HAP-1 (cell line): ENCODE measurements at regions not wholly inside any gene's neighbourhood (a gene's known extent, or its start where the extent isn't known, plus 50 kb on each side); places are given as distances from the start of the nearest gene placed in this dataset.

Source experiments
- DNase-seq, 2 experiments: peaks; one replicate each; pipeline ENCODE4 v3.0.0-alpha.2; 2016 to 2020; ENCODE audit warnings: low spot score in 2 of 2
- H3K27me3 ChIP-seq: fragments of 250-450 bp; sonication (Bioruptor Pico); 2 replicates; pipeline ENCODE4 v1.5.1; 2020; ENCODE audit warnings: low read depth, mild to moderate bottlenecking, moderate library complexity
- H3K36me3 ChIP-seq: fragments of 250-450 bp; sonication (Bioruptor Pico); replicated peaks from 2 replicates; pipeline ENCODE4 v1.5.1; 2020; ENCODE audit warnings: mild to moderate bottlenecking
- H3K4me1 ChIP-seq: fragments of 250-450 bp; sonication (Bioruptor Pico); 2 replicates; pipeline ENCODE4 v1.5.1; 2020; ENCODE audit warnings: mild to moderate bottlenecking
- H3K4me3 ChIP-seq: fragments of 250-450 bp; sonication (Bioruptor Pico); 2 replicates; pipeline ENCODE4 v1.5.1; 2020; ENCODE audit warnings: mild to moderate bottlenecking, moderate library complexity
- H3K9me3 ChIP-seq: fragments of 250-450 bp; sonication (Bioruptor Pico); 2 replicates; pipeline ENCODE4 v1.5.1; 2020; ENCODE audit warnings: mild to moderate bottlenecking, moderate library complexity
- in situ Hi-C: fragments of 300-500 bp; cut with MboI; formaldehyde crosslinking; loops from 3 replicates; pipeline ENCODE4 v1.14.3; 2020; ENCODE audit warnings: low sequenced_read_pairs, inconsistent platforms, mixed read lengths

GRCh38 chr6:21949211-21949801, 347.5 kb downstream of the PRL start:
- Histone ChIP-seq H3K27me3 (no peaks in the 10 kb centered on the region), H3K9me3 (no peaks in the 10 kb centered on the region), H3K4me1 (peaks cover 3% of the 10 kb centered on the region), H3K36me3 (no peaks in the 10 kb centered on the region), H3K4me3 (no peak overlapping the region)
- DNase-seq, result no peak
- in situ Hi-C loops, result no loop called here

DNA sequence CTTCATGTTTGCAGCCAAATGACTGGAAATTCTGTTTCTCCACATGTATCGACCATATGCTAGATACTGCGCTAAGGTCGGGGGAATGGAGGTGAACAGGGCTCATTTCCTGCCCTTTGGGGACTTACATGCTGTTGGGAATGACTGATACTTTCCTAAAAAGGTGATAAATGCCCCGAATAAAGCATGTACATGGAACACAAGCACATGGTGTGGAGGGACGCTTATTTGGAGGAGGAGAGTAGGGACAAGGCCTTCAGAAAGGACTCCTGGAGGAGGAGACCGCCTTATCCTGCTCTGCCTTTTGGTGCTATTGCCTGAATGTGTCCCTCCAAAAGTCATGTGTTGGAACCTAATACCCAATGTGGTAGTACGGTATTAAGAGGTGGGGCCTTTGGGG, 344.5 kb downstream of the PRL start:
- in situ Hi-C loops, result no loop called here
- H3K4me1 ChIP-seq, result peaks cover 3% of the 10 kb centered on the region

DNA sequence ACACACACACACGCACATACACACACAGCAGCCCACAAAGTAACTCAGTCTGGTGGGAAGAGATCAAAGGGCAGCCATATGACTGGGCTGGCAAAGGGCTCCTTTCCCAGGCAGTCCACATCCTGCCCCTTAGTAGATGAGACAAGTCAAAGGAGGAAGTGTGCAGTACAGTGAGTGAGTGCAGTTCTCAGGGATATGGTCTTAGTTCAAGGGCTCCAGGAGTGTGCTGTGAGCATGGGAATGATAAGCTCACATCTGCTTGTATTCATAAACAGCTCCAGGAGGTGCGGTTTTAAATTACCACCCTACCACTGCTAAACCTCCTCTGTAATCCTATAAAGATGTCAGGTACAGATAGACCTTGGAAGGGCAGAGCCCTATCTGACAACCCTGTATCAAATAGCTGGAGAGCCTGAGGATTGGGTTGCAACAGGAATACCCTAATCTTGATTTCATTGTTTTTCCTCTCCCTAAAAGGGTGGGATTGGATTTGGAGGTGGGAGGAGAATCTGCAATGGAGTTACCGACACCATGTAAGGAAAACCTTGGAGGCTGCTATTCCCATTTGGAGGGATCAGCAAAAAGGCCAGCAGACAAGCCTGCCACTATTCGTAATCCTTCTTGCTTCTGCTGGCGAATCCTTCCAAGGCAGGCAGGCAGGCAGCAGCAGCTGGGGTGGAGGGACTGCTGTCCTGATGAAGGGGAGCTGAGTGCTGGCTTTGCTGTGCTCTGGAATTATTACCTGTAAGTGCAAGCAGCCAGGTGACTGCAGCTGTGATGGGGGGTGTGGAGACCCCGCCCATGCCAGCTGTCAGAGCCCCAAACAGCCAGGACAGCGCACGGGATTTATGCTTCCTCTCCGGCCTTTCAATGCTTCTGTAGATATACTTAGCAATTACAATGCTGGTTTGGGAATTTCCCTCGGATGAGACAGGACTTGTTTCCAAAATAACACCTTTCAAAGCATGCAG, 342.7 kb downstream of the PRL start:
- no peaks in the 10 kb centered on the region for H3K9me3 ChIP-seq
- H3K4me1 ChIP-seq, result peaks cover 3% of the 10 kb centered on the region; the same call in 1 of the 2 replicates
- H3K4me3 ChIP-seq, result no peak overlapping the region
- H3K36me3 ChIP-seq, result no peaks in the 10 kb centered on the region
- no peaks in the 10 kb centered on the region for H3K27me3 ChIP-seq
- in situ Hi-C loops, result no loop called here
- DNase-seq, result no peak

More for the DNA sequence above, 344.5 kb downstream of the PRL start:
- Histone ChIP-seq H3K27me3 (no peaks in the 10 kb centered on the region), H3K4me3 (no peak overlapping the region), H3K9me3 (no peaks in the 10 kb centered on the region), H3K36me3 (no peaks in the 10 kb centered on the region)
- DNase-seq, result no peak

GRCh38 chr6:21955053-21955595, 341.7 kb downstream of the PRL start:
- in situ Hi-C loops, result no loop called here

DNA sequence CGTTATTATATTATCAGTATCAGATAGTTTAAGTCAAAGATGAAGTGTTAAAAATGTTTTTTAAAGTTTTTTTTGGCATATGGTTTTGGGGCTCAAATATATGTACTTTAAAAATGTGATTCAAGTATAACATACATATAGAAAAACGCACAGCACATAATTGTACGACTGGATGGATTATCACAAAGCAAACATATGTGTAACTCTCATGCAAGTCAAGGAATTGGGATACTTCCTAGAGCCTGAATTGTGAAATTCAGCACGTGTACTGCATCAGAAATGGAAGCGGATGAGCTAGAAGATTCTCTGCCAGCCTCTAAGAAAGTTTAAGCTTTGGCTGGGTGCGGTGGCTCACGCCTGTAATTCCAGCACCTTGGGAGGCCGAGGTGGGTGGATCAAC, 340.9 kb downstream of the PRL start:
- in situ Hi-C loops, result no loop called here
- Histone ChIP-seq H3K4me3 (no peak overlapping the region), H3K9me3 (no peaks in the 10 kb centered on the region), H3K36me3 (no peaks in the 10 kb centered on the region), H3K27me3 (no peaks in the 10 kb centered on the region), H3K4me1 (no peaks in the 10 kb centered on the region)
- no peak for DNase-seq

More at GRCh38 chr6:21955053-21955595, 341.7 kb downstream of the PRL start:
- Histone ChIP-seq H3K27me3 (no peaks in the 10 kb centered on the region), H3K9me3 (no peaks in the 10 kb centered on the region), H3K36me3 (no peaks in the 10 kb centered on the region), H3K4me1 (peaks cover 3% of the 10 kb centered on the region; the same call in 1 of the 2 replicates), H3K4me3 (no peak overlapping the region)
- no peak for DNase-seq

DNA sequence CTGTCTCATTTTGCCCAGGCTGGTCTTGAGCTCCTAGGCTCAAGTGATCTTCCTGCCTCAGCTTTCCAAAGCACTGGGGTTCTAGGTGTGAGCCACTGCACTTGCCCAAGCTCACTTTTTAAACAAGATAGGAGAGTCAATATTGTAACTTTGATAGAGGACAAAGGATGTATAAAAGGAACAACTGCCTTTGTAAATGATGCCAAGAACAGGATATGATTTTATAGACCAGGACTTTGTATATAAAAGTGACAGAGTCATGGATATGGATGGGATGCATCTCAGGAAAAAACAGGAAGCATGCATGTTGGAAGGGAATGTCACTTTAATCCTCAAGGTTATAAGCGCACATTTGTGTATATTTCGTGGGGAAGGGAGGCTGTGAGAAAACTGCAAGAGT, 338.4 kb downstream of the PRL start:
- no peak overlapping the region for H3K4me3 ChIP-seq
- H3K4me1 ChIP-seq, result no peaks in the 10 kb centered on the region
- no peaks in the 10 kb centered on the region for H3K27me3 ChIP-seq
- DNase-seq, result no peak
- H3K36me3 ChIP-seq, result no peaks in the 10 kb centered on the region
- in situ Hi-C loops, result no loop called here
- no peaks in the 10 kb centered on the region for H3K9me3 ChIP-seq

DNA sequence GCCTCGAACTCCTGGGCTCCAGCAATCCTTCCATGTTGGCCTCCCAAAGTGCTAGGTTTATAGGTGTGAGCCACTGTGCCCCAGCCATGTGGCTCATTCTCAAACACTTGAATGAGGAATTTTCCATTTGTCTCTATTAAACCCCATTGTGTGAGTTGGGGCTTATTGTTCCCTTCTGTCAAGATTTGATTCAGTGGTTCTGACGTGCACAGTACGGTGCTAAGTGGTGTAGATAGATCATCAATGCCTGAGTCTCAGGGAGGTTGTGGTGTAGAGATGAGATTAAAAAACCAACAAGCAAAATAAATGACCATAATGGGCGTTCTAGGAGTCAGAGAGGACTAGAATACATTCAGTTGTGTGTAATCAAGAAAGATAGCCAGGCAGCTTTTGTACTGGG, 335.6 kb downstream of the PRL start:
- in situ Hi-C loops, result no loop called here
- Histone ChIP-seq H3K4me3 (no peak overlapping the region), H3K4me1 (no peaks in the 10 kb centered on the region), H3K36me3 (no peaks in the 10 kb centered on the region), H3K9me3 (no peaks in the 10 kb centered on the region), H3K27me3 (no peaks in the 10 kb centered on the region)
- no peak for DNase-seq

DNA sequence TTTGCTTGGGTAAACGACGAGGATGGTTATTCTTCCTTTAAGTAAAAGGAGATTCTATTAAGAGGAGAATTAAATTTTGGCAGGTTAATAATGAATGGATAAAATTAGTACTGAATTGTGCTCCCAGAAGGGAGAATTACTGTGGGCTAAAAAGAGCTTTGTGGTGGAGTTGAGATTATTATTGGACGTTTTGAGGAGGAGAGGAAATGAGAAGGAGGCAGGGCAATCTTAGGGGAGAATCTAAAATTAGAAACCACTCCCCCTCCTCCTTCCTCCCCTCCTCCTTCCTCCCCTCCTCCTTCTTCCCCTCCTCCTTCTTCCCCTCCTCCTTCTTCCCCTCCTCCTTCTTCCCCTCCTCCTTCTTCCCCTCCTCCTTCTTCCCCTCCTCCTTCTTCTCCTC, 331.8 kb downstream of the PRL start:
- Histone ChIP-seq H3K27me3 (no peaks in the 10 kb centered on the region), H3K4me1 (no peaks in the 10 kb centered on the region), H3K9me3 (no peaks in the 10 kb centered on the region), H3K36me3 (no peaks in the 10 kb centered on the region), H3K4me3 (no peak overlapping the region)
- in situ Hi-C loops, result no loop called here
- no peak for DNase-seq

- Histone ChIP-seq H3K4me3 (no peak overlapping the region), H3K9me3 (no peaks in the 10 kb centered on the region), H3K36me3 (no peaks in the 10 kb centered on the region), H3K4me1 (peaks cover 2% of the 10 kb centered on the region), H3K27me3 (no peaks in the 10 kb centered on the region)
- DNase-seq, result no peak
- in situ Hi-C loops, result no loop called here
These were observed 330.8 kb downstream of the PRL start for GRCh38 chr6:21965953-21966539.

DNA sequence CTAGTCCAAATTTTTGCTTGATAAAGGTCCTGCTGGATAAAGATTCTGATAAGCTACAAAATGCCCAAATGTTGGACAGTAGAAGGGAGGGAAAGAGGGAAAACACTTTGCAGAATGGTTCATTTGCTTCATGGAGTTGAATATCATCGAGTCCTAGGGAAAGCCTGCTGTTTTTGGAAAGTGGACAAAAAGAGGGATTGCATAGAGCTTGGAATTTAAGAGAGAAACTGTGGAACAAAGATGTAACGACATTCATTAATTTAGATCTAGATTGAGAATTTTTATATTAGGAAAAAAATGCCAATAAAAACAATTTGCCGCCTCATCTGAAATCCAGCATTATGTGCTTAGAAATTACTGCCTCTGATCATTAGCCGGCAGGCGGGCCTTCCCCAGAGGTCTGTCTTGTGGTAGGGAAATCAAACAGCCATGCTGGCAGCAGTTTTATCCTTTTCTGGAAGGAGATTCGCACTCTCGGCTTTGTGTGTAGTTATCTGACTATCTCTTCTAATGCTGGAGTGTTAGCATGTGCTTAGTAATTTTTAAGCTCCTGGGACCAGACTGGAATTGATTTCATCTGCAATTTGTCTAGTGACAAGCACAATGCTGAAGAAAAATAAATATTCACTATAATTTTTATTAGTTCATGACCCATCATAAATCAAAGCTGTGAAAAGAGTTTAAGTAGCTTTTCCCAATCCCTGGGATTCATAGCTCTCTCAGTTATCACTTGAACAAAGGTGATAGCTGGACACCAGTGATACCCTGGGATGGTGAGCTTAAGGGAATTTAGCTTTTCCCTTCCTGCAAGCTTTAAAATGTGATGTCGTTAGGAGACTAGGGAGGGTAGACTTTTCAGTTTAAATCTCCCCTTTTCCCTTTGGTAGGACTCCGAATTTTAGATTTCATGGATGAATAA, 329.5 kb downstream of the PRL start:
- no peak for DNase-seq
- Histone ChIP-seq H3K27me3 (no peaks in the 10 kb centered on the region), H3K36me3 (no peaks in the 10 kb centered on the region), H3K9me3 (no peaks in the 10 kb centered on the region), H3K4me3 (no peak overlapping the region), H3K4me1 (peaks cover 8% of the 10 kb centered on the region)
- in situ Hi-C loops, result no loop called here

GRCh38 chr6:21968411-21968810, 328.4 kb downstream of the PRL start:
- DNase-seq, result no peak
- Histone ChIP-seq H3K4me1 (peaks cover 8% of the 10 kb centered on the region), H3K4me3 (no peak overlapping the region)

DNA sequence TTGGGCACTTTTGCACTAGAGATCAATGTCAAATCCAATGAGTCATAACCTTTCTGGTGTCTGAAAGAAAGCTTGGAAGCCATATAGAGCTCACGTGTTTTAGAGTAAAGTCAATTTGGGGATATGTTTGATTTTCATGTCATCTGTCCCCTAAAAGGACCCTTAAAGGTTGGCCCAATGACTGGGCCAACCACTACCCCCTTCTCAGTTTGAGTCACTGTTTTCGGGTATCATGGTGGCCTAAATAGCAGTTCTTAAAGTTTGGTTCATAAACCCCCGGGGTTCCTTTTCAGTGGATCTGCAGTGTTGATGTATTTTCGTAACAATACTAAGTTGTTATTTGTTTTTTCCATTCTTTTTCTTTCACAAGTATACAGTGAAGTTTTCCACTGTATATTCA, 327.6 kb downstream of the PRL start:
- in situ Hi-C loops, result no loop called here
- no peak overlapping the region for H3K4me3 ChIP-seq
- no peaks in the 10 kb centered on the region for H3K36me3 ChIP-seq
- H3K27me3 ChIP-seq, result no peaks in the 10 kb centered on the region
- peaks cover 8% of the 10 kb centered on the region for H3K4me1 ChIP-seq
- DNase-seq, result no peak
- H3K9me3 ChIP-seq, result no peaks in the 10 kb centered on the region

More at GRCh38 chr6:21968411-21968810, 328.4 kb downstream of the PRL start:
- Histone ChIP-seq H3K9me3 (no peaks in the 10 kb centered on the region), H3K27me3 (no peaks in the 10 kb centered on the region), H3K36me3 (no peaks in the 10 kb centered on the region)
- in situ Hi-C loops, result no loop called here
